H1 (cell line): ENCODE measurements at regions not wholly inside any gene's neighbourhood (a gene's known extent, or its start where the extent isn't known, plus 50 kb on each side); places are given as distances from the start of the nearest gene placed in this dataset.

ENCODE experiments used
- HDAC6 ChIP-seq: IDR thresholded peaks from one replicate; pipeline ENCODE4 v1.7.1; 2012; ENCODE audit warnings: low read depth, mild to moderate bottlenecking, inconsistent platforms, low read length, moderate library complexity
- SAP30 ChIP-seq: fragments of 300-600 bp; sonication (generic); IDR thresholded peaks from 2 replicates; pipeline ENCODE4 v1.7.1; 2012; ENCODE audit warnings: low read length, moderate library complexity, mild to moderate bottlenecking, inconsistent platforms; ENCODE audit not compliant: insufficient read depth, insufficient replicate concordance
- SIRT6 ChIP-seq: IDR thresholded peaks from one replicate; pipeline ENCODE4 v1.7.1; 2012; ENCODE audit warnings: low read length, inconsistent platforms
- SP2 ChIP-seq: IDR thresholded peaks from 2 replicates; pipeline ENCODE4 v1.6.1; 2012; ENCODE audit warnings: mild to moderate bottlenecking, low read length, inconsistent platforms
- TEAD4 ChIP-seq: IDR thresholded peaks from 2 replicates; pipeline ENCODE4 v1.6.1; 2012; ENCODE audit warnings: low read depth, low read length, inconsistent platforms, mixed read lengths
- TF ChIP-seq, protein P1 (sequence below): fragments of 300-600 bp; sonication (generic); IDR thresholded peaks from 2 replicates; pipeline ENCODE4 v1.7.1; 2012; ENCODE audit warnings: low read length, moderate library complexity, mild to moderate bottlenecking, inconsistent platforms; ENCODE audit not compliant: insufficient replicate concordance

- TF ChIP-seq, protein P1, sequence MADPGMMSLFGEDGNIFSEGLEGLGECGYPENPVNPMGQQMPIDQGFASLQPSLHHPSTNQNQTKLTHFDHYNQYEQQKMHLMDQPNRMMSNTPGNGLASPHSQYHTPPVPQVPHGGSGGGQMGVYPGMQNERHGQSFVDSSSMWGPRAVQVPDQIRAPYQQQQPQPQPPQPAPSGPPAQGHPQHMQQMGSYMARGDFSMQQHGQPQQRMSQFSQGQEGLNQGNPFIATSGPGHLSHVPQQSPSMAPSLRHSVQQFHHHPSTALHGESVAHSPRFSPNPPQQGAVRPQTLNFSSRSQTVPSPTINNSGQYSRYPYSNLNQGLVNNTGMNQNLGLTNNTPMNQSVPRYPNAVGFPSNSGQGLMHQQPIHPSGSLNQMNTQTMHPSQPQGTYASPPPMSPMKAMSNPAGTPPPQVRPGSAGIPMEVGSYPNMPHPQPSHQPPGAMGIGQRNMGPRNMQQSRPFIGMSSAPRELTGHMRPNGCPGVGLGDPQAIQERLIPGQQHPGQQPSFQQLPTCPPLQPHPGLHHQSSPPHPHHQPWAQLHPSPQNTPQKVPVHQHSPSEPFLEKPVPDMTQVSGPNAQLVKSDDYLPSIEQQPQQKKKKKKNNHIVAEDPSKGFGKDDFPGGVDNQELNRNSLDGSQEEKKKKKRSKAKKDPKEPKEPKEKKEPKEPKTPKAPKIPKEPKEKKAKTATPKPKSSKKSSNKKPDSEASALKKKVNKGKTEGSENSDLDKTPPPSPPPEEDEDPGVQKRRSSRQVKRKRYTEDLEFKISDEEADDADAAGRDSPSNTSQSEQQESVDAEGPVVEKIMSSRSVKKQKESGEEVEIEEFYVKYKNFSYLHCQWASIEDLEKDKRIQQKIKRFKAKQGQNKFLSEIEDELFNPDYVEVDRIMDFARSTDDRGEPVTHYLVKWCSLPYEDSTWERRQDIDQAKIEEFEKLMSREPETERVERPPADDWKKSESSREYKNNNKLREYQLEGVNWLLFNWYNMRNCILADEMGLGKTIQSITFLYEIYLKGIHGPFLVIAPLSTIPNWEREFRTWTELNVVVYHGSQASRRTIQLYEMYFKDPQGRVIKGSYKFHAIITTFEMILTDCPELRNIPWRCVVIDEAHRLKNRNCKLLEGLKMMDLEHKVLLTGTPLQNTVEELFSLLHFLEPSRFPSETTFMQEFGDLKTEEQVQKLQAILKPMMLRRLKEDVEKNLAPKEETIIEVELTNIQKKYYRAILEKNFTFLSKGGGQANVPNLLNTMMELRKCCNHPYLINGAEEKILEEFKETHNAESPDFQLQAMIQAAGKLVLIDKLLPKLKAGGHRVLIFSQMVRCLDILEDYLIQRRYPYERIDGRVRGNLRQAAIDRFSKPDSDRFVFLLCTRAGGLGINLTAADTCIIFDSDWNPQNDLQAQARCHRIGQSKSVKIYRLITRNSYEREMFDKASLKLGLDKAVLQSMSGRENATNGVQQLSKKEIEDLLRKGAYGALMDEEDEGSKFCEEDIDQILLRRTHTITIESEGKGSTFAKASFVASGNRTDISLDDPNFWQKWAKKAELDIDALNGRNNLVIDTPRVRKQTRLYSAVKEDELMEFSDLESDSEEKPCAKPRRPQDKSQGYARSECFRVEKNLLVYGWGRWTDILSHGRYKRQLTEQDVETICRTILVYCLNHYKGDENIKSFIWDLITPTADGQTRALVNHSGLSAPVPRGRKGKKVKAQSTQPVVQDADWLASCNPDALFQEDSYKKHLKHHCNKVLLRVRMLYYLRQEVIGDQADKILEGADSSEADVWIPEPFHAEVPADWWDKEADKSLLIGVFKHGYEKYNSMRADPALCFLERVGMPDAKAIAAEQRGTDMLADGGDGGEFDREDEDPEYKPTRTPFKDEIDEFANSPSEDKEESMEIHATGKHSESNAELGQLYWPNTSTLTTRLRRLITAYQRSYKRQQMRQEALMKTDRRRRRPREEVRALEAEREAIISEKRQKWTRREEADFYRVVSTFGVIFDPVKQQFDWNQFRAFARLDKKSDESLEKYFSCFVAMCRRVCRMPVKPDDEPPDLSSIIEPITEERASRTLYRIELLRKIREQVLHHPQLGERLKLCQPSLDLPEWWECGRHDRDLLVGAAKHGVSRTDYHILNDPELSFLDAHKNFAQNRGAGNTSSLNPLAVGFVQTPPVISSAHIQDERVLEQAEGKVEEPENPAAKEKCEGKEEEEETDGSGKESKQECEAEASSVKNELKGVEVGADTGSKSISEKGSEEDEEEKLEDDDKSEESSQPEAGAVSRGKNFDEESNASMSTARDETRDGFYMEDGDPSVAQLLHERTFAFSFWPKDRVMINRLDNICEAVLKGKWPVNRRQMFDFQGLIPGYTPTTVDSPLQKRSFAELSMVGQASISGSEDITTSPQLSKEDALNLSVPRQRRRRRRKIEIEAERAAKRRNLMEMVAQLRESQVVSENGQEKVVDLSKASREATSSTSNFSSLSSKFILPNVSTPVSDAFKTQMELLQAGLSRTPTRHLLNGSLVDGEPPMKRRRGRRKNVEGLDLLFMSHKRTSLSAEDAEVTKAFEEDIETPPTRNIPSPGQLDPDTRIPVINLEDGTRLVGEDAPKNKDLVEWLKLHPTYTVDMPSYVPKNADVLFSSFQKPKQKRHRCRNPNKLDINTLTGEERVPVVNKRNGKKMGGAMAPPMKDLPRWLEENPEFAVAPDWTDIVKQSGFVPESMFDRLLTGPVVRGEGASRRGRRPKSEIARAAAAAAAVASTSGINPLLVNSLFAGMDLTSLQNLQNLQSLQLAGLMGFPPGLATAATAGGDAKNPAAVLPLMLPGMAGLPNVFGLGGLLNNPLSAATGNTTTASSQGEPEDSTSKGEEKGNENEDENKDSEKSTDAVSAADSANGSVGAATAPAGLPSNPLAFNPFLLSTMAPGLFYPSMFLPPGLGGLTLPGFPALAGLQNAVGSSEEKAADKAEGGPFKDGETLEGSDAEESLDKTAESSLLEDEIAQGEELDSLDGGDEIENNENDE, result no peak
- TF ChIP-seq SAP30, result no peak
- no peak for TF ChIP-seq SP2
- no peak for TF ChIP-seq TEAD4
- no peak for TF ChIP-seq SIRT6
- no peak for TF ChIP-seq HDAC6
Measured at GRCh38 chr10:85039311-85039710, 710.9 kb downstream of the CCSER2 start (continued).
